ENCODE measurements at regions not wholly inside any gene's neighbourhood (a gene's known extent, or its start where the extent isn't known, plus 50 kb on each side); places are given as distances from the start of the nearest gene placed in this dataset.
A peak's percentile ranks its signal among the peaks of the same experiment; 100 is the strongest.
"Not testable (repeated sequence)": the region's sequence is repeated elsewhere in the genome, so short reads cannot be mapped to it uniquely, and the experiment has no call there.

GRCh38 chr10:78414380-78414779 is 380.7 kb downstream of the RPS24 start:
- DNase-seq (ENCODE audit: low spot score) = no peak

- no peak for DNase-seq (ENCODE audit: low spot score)
Observed at GRCh38 chr10:78415111-78415510, 381.4 kb downstream of the RPS24 start.

GRCh38 chr10:78416031-78417011 is 382.7 kb downstream of the RPS24 start:
- DNase-seq (ENCODE audit: low spot score) = peak; percentile 29

GRCh38 chr10:78417425-78418370 is 384.0 kb downstream of the RPS24 start:
- DNase-seq (ENCODE audit: low spot score) = no peak

- no peak for DNase-seq (ENCODE audit: low spot score)
Observed at GRCh38 chr10:78419481-78420265, 386.0 kb downstream of the RPS24 start.

GRCh38 chr10:78420946-78421735 is 387.5 kb downstream of the RPS24 start:
- no peak for DNase-seq (ENCODE audit: low spot score)

GRCh38 chr10:78424050-78424449 is 390.4 kb downstream of the RPS24 start:
- DNase-seq (ENCODE audit: low spot score) = not testable (repeated sequence)

GRCh38 chr10:78424723-78425122 is 391.1 kb downstream of the RPS24 start:
- no peak for DNase-seq (ENCODE audit: low spot score)

GRCh38 chr10:78426181-78426580 is 392.5 kb downstream of the RPS24 start:
- no peak for DNase-seq (ENCODE audit: low spot score)

GRCh38 chr10:78427497-78428031 is 393.9 kb downstream of the RPS24 start:
- DNase-seq (ENCODE audit: low spot score) = no peak

- DNase-seq (ENCODE audit: low spot score) = no peak
Observed at GRCh38 chr10:78428579-78428978, 394.9 kb downstream of the RPS24 start.

- no peak for DNase-seq (ENCODE audit: low spot score)
Observed at GRCh38 chr10:78429984-78430383, 396.3 kb downstream of the RPS24 start.

GRCh38 chr10:78432583-78432982 is 398.9 kb downstream of the RPS24 start:
- no peak for DNase-seq (ENCODE audit: low spot score)

GRCh38 chr10:78433076-78433595 is 399.5 kb downstream of the RPS24 start:
- no peak for DNase-seq (ENCODE audit: low spot score)

- DNase-seq (ENCODE audit: low spot score) = no peak
Observed at GRCh38 chr10:78433766-78434535, 400.3 kb downstream of the RPS24 start.

GRCh38 chr10:78434886-78435285 is 401.2 kb downstream of the RPS24 start:
- DNase-seq (ENCODE audit: low spot score) = no peak

- DNase-seq (ENCODE audit: low spot score) = no peak
Observed at GRCh38 chr10:78435484-78436221, 402.0 kb downstream of the RPS24 start.

- DNase-seq (ENCODE audit: low spot score) = no peak
Observed at GRCh38 chr10:78436222-78436573, 402.5 kb downstream of the RPS24 start.

All from H4 (cell line).